ENCODE measurements at regions not wholly inside any gene's neighbourhood (a gene's known extent, or its start where the extent isn't known, plus 50 kb on each side); places are given as distances from the start of the nearest gene placed in this dataset.

DNA sequence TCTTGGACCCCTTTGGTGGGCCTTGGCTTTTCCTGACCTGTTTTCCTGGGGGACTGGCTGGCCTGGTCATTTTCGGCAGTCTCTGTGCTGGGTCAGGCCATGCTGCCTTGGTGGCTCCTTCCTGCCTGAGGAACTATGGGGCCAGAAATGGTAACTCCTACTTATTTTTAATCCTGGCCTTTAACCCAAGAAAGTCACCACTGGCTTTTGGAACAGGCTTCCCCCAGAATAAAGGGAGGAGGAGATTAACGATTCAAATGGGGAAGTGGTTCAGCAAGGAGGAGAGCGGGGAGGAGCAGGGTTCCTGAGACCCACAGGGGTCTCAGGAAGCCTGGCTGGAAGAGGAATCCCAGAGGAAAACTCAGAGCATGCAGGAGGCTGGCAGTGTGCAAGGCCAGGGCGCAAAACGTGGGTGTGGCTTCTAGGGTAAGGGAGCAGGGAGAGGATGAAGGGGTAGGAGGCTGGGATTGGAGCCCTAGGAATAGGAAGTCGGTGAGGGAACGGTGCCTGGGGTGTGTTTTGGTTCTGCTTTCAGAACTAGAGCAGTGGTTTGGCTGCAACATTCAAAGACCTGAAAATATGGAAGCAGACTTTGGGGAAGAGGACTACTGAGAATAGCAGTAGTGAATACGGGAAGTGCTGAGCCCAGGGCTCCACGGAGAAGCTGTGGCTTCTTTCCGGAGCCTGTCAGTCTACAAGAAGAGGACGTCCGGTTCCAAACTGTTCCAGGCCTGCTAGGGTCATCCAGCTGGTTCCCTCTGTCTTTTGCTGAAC is 271.1 kb upstream of the KLF4 start:
- in situ Hi-C loops (cut with MboI; ENCODE audit: low sequenced_read_pairs) = no loop called here

DNA sequence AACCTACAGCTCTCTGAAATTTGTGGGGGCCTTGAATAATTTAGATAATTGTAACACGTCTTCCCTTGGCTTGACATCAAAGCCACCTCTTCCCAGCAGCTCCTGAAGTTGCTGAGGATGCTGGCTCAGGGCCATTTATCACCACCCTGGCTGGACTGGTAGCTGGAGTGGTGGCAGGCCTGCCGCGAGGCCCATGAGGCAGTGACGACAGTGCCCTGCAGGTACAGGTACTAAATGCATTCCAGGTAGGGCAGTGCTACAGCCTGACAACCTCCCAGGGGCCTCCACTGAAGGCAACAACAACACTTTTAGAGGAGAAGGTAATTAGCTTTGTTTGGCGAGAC is 270.2 kb upstream of the KLF4 start:
- in situ Hi-C loops (cut with MboI; ENCODE audit: low sequenced_read_pairs) = no loop called here

DNA sequence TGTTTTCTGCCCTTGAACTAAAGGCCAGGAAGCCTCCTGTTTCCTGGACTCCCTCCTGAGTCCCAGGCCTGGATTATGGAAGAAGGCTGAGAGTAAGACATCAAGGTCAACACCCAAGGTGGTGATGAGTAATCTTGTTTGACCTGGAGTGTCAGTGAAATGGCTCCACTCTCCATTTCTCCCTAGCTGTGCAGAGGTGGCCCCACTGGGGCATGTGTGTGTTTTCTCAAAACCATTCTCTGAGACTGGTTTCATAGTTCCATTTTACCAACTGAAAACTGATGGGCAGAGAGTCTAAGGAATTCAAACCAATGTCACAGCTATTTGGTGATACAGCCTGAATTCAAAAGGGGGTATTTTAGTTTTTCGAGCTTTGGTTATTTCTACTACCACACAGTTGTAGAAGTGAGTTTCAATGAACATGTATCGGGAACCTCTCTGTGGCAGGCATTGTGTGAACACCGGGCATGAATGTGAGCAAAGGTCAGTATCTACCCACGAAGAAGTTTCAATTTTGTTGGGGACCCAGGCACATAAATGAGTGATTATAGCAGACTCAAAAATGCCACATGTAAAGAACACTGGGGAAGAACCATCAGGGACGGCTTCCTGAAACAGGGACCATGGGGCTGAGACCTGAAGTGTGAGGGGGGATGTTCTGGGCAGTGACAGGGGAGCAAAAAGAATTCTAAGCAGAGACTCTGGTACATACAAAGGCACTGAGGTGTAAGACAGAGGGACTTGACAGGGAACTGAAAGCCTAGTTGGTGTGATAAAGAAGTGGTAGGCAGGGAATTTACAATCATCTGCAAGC is 269.6 kb upstream of the KLF4 start:
- in situ Hi-C loops (cut with MboI; ENCODE audit: low sequenced_read_pairs) = no loop called here

DNA sequence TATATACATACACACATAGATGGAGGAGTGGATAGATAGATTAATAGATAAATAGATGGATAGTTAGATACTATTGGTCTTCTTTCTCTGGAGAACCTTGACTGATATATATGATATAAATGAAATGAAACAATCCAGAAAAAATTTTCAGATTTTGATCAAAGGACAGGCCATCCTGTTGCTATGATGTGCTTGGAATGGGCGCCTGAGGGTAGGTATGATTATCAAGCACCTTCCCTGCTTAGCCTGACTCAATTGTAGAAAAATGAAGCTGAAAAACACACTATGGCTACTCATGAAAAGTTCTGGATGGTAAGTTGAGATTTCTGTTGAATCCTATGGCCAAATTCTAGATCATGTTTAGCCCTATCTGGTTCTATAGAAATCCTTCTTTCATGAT is 266.5 kb upstream of the KLF4 start:
- in situ Hi-C loops (cut with MboI; ENCODE audit: low sequenced_read_pairs) = no loop called here

DNA sequence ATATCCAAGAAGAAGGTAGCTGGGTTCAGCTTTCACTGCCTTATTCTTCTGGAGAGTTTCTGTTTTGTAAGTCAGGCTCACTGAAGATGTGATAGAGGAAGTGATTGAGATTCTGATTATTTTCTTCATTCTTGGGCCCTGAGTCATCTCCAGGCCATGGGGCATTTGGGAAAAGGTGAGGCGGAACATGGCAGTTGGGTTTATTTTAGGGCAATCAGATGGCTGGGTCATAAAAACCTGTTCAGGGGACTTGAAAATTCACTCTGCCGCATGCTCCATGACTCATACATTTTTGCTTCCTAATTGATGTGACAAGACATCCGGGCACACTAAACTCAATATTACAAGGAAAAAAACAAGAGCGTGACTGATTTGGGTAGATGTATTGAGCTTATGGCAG is 265.7 kb upstream of the KLF4 start:
- in situ Hi-C loops (cut with MboI; ENCODE audit: low sequenced_read_pairs) = no loop called here

DNA sequence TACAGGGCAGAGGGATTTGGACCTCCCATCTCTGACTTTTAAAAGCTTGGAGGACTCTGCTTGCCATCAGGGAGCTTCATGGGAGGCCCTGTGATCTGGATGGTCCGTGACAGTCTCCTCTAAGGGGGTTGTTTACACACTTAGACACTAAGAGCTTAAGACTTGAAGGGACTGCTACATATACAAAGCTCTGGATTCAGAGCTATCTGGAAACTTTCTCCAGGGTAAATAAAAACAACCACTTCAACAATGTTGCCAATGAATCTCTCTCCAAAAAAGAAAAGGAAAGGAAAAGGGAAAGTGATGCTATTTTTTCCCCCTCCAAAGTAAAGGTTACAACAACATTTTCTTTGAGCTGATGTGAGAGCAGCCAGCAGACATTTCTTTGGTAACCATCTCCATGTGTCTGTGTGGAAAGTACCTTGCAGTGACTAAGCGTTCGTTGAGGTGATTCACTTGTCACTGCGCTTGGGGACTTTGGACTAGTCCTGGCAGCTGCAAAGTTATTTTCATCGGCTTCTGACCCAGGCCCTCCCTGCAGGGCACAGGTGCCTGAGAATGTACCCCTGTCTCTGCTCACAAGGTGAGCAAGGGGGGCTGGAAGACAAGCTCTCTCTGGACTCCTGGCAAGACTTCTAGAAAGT is 262.1 kb upstream of the KLF4 start:
- in situ Hi-C loops (cut with MboI; ENCODE audit: low sequenced_read_pairs) = no loop called here

DNA sequence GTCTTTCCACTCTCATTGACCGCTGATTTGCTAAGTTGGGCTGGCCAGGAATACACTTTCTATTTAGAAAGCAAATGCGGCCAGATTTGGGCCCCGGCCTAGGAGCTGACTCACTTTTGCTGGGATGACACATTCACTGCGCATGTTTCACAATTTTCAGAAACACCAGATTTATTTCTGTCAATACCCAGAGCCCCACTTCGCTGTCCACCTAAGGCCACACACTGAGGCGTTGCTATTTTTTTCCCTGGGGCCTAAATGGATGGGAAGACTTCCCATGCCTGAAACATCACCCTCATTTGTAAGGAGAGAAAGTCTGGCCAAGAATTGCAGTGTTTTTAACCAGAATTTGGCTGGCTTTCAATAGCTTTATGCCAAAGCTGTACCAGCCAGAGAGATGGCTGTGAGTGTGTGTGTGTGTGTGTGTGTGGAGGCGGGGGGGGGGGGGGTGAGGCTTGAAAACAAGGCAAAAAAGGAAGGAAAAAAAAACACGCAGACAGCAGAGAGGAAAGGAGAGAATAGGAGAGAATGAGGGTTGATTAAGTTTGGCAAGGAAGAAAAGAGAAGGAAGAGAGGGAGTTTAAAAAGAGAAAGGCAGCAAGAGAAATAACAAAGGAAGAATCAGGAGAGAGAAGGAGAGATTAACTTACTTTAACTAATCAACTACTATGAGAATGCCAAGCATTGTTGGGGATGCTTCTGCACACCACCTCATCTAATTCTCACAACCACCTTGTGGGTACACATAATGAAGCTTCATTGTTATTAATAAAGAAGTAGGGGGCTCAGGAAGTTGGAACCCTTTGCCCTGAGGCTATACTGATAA is 261.4 kb upstream of the KLF4 start:
- in situ Hi-C loops (cut with MboI; ENCODE audit: low sequenced_read_pairs) = no loop called here

DNA sequence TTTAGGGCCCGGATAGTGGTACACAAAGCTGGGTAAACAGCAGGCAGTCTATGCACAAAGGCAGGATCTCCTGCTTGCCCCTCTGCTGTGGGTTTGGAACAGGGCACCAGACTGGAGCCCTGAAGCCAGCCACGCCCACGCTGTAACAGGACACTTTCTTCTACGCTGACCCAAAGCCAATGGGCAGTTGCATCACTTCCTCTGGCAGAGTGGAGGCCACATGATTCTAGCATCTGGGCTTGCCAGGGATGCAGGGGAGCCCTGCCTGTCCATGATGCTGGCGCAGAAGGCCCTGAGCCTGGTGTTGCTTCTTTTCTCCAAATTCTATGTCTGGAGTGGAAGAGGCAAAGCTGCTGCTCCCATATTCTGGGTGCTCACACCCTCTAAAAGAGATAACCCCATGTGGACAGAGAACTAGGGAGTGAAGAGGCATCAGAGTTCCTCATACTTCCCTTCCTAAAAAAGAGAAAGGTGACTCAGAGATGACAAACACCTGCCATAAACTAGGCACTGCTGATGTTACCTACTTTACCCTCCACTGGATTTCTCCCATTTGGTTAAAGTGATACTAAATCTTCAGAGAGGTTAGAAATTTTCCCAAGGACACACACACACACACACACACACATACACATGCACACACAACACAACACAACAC is 260.3 kb upstream of the KLF4 start:
- in situ Hi-C loops (cut with MboI; ENCODE audit: low sequenced_read_pairs) = no loop called here

DNA sequence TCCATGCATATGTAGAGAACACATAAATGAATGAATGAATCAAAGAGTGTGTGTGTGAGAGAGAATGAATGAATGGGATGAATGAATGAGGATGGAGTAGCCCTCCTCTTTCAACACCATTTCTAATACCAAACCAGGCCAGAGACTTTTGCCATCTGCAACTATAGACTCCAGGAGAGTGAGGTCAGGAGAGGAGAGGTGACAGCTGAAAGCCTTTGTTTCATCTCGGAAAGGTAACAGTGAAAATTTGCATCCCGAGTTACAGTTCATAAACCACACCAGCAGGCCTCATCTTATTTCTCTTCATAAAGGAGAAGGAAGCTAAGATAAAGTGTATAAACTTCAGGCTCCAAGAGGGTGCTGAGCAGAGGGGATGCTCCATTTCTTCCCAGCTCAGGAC is 255.3 kb upstream of the KLF4 start:
- in situ Hi-C loops (cut with MboI; ENCODE audit: low sequenced_read_pairs) = no loop called here

DNA sequence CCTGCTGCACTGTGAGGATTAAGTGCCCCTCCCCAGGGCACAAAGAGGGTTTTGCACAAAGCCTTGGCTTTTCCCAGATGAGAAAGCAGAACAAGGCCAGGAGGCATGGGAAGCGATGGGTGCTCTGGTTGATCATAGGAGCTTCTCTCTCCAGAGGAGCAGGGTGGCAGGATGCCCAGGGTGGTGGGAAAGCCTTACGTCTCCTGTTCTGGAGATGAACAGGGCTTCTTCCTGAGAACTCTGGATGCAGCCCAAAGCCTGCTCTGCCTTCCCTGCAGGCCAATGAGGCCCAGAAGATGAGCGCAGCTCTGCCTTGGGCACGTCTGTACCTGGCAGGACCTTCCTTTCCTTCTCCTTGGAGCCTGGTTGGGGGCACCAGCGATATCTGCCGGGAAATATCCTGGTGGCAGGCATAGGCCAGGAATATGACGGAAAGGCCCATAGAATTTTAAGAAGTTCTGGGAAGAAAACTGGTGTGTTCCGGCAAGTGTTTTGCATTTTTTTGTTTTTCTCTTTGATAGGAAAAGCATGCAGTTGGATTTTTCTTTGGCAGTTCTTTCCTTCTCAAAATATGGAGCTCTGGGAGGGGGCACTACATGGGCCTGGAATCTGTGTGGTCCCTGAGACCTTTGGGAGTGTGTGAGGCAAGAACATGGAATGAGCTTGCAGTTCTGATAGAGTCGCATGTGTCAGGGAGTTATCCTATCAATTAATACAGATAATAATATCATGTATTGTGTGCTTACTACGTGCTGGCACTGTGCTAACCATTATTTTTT is 253.2 kb upstream of the KLF4 start:
- in situ Hi-C loops (cut with MboI; ENCODE audit: low sequenced_read_pairs) = no loop called here

DNA sequence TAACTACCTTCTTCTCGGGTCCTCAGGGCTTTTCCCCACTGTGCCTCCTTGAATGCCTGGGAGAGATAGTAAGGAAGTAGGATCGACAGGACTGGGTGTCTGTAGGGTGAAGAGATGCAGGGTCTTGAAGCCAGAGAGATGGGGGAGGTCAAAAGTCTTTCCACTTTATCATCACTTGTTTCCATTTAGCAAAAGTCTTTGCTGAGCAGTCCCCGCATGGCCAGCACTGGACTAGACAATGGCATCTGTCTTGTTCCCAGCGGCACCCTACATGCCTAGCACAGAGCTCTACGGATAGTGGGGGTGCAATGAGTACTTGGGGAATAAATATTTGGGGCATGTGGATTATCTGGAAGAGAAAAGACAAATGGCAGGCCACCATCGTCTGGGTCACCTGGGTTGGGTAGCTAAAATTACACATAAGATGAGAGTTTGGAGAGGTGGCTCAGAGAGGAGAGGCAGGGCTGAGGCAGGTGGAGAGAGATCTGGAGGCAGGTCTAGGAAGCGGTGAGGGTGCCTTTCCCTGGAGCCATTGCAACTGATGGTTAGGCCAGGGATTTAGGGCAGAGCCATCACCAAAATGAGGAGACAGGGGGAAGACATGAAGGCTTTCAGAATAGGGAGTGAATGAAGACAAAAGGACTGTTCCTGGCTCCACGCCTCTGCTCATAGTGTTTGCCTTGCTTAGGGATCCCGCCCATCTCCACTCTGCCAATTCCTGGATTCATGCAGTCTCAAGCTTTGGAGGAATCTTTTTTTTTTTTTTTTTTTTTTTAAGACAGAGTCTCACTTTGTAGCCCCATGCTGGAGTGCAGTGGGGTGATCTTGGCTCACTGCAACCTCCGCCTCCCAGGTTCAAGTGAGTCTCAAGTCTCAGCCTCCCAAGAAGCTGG is 250.8 kb upstream of the KLF4 start:
- in situ Hi-C loops (cut with MboI; ENCODE audit: low sequenced_read_pairs) = no loop called here

DNA sequence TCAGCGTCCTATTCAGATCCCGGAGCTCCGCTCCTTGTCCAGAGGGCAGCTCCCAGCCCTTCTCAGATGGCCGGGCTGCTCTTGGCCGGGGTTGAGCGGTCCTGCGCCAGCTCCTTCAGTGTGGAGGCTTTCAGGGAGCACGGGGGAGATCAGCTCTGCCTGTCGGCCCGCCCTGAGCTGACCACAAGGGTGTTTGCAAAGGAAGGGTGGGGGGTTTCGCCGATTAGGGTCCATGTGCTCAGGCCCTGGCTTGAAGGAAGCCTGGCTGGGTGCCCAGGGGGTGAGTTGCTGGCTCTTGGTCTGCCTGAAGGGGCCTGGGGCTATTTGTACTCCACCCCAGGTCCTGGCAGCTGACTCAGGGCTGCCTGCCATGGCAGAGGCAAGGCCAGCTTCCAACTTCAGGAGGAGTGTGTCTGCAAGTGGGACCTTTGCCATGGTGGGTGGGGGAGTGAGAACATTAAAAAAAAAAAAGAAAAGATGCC is 250.1 kb upstream of the KLF4 start:
- in situ Hi-C loops (cut with MboI; ENCODE audit: low sequenced_read_pairs) = no loop called here

DNA sequence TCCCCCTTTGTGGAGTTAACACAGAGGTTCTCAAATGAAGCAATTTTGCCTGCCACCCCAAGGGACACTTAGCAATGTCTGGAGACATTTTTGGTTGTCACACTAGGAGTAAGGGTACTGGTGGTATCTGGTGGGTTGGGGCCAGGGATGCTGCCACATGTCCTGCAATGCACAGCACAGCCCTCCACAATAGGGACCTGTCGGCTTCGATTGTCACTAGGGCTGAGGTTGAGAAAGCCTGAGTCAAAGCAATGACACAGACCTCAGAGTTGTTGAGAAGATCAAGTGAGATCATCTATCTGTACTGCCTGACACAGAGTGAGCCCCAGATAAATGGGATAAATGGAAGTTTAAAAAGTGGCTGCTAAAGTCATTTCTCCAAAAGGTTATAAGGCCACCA is 249.2 kb upstream of the KLF4 start:
- in situ Hi-C loops (cut with MboI; ENCODE audit: low sequenced_read_pairs) = no loop called here

DNA sequence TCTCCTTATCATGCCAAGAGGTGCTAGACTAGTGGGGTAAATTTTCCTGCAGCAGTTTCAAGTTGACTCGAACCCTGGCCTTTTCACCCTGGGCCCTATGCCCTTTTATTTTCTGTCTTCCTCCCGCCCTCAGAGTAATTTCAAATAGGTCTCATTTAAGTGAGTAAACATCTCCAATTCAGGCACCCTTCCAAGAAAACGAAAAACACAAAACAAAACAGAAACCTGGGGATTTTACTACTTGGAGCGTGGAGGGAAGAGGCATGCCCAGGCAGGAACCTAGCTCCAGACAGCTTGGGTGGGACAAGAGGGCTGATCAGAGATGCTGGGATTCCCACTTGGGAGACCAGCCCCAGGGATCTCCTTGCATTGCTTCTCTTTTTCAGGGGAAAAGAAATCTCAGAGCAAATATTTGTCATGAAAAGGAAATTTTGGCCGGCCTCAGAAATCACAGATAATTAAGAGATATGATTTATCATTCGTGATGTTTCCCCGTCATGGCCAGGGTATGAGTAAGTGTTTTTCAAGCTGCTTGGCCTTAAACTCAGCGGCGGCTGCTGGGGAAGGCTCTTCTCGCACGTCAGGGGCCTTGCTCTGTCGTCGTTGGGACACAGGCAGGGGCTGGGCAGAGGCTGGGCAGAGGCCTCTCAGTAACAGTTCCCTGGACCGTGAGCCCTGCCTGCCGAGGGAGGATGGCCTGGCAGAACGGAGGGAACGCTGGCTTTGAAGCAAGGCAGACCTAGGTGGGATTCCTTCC is 248.6 kb upstream of the KLF4 start:
- in situ Hi-C loops (cut with MboI; ENCODE audit: low sequenced_read_pairs) = no loop called here

DNA sequence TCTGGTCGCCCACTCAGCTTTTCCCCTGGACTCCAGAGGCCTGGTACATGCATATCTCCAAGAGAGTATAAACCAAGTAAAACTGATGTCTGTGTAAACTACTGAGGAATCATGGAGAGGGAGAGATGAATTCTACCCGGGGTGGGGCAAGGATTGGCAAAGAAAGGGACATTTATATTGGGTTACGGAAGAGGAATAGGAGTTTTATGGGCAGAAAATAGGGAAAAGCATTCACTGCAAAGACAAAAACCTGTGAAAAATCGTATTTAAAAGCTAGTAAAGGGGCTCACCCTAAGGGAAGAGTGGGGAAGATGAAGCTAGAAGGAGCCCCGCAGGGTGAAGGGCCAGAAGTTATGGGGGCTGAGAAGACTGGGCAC is 248.0 kb upstream of the KLF4 start:
- in situ Hi-C loops (cut with MboI; ENCODE audit: low sequenced_read_pairs) = no loop called here

DNA sequence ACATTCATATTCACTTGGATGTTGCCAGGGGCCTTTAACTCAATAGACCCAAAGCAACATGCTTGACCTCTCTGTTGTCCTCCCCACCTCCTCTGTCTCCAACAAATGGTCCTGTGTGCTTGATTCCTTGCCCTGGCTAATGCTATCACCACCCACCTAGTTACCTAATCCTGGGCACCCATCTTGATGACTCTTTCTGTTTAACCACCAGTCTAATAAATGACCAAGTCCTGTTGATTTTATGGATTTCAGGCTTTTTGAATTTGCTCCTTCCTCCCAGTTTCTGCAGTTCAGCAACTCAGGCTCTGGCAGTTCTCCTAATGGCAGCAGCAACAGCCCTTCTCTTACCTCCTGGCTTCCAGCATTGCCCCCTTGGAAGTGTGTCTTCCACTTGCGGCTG is 246.3 kb upstream of the KLF4 start:
- in situ Hi-C loops (cut with MboI; ENCODE audit: low sequenced_read_pairs) = no loop called here

DNA sequence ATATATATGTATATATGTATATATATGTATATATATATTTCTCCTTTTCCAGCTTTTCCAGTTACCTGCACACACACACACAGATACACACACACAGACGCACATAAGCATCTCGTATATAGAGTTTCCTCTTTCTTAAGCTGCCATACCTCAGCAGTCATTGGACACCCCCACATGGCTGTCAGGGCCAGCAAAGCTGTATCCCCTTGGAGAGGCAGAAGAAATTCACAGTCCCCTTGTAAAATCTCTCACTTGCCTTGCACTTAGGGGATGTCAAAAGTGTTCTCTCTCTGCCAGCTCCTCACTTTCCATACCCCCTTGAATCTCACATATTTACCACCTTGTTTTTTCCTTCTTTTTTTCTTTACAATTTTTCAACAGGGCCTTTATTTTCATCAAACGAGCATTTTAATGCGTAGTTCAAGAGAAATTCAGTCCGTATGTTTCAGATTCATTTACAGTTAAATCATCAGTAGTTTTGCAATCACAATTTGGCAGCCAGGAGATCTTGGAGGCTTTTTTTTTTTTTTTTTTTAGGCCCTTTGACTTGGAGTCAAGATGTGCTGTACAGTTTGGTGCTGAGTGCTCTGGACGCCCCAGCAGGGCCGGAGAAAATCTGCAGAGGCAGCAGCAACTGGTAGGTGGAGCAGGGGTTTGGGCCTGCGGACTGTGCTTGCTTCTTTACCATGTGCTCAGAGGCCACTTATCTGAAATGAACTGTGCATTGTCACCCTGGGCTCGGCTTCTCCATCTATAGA is 244.9 kb upstream of the KLF4 start:
- in situ Hi-C loops (cut with MboI; ENCODE audit: low sequenced_read_pairs) = no loop called here
